Right lobe of liver (tissue), 4 donors: ENCODE measurements at regions not wholly inside any gene's neighbourhood (a gene's known extent, or its start where the extent isn't known, plus 50 kb on each side); places are given as distances from the start of the nearest gene placed in this dataset.

Experiments
- CTCF ChIP-seq, 4 donors: fragments of 200-600 bp in 3 of 4; fragments of 450-650 bp in 1 of 4; IDR thresholded peaks; one replicate each; pipeline versions ENCODE4 v1.5.1 to v1.8.0; 2016 to 2022; ENCODE audit warnings: antibody characterized with exemption in 4 of 4, mild to moderate bottlenecking in 2 of 4
- POLR2A ChIP-seq: fragments of 450-650 bp; IDR thresholded peaks from one replicate; pipeline ENCODE4 v1.6.1; 2017; ENCODE audit warnings: antibody characterized with exemption, mild to moderate bottlenecking
- donor health status: DM: no; HTN: no; CAD: no.
- donor health status: DM: no; HTN: no; CAD: no.
- donor health status: DM: no; HTN: yes; CAD: no.

GRCh38 chr2:83368461-83368860 is 1090.6 kb downstream of the SUCLG1 start:
- no peak for TF ChIP-seq CTCF (IDR thresholded peaks at IDR 0.05)
- no peak for TF ChIP-seq POLR2A
